DND-41 (cell line): ENCODE measurements at regions not wholly inside any gene's neighbourhood (a gene's known extent, or its start where the extent isn't known, plus 50 kb on each side); places are given as distances from the start of the nearest gene placed in this dataset.

ENCODE experiments used
- CTCF ChIP-seq: IDR thresholded peaks from 2 replicates; pipeline ENCODE4 v1.5.1; 2012; ENCODE audit warnings: borderline replicate concordance, low read length, moderate library complexity, mild to moderate bottlenecking; ENCODE audit not compliant: poor library complexity, severe bottlenecking; ENCODE audit errors: extremely low read depth
- EZH2 ChIP-seq: IDR thresholded peaks from 3 replicates; pipeline ENCODE4 v1.6.1; 2012; ENCODE audit warnings: borderline replicate concordance, low read depth, mild to moderate bottlenecking, moderate library complexity, low read length, inconsistent platforms; ENCODE audit not compliant: severe bottlenecking

- TF ChIP-seq CTCF (no peak), EZH2 (no peak)
These were observed 232.8 kb downstream of the TLE1 start for GRCh38 chr9:81456431-81457006.
